HepG2 (cell line): ENCODE measurements at regions not wholly inside any gene's neighbourhood (a gene's known extent, or its start where the extent isn't known, plus 50 kb on each side); places are given as distances from the start of the nearest gene placed in this dataset.

Experiments
- FOXA1 ChIP-seq, 2 experiments: fragments of 450-650 bp in 1 of 2; sonication (generic) in 1 of 2; formaldehyde crosslinking in 1 of 2; IDR thresholded peaks; 2 replicates each; pipeline versions ENCODE4 v1.4.0 to v1.6.1; 2016 to 2020; ENCODE audit warnings: missing genetic modification reagents in 1 of 2
- ISX ChIP-seq: sonication (generic); formaldehyde crosslinking; conservative IDR thresholded peaks from 2 replicates; pipeline ENCODE4 v1.5.0; 2020; ENCODE audit warnings: missing genetic modification reagents
- RBM22 ChIP-seq: fragments of 200-400 bp; formaldehyde crosslinking; optimal IDR thresholded peaks from 2 replicates; pipeline ENCODE3; 2017; ENCODE audit warnings: mild to moderate bottlenecking, low read length, moderate library complexity
- SKI ChIP-seq: fragments of 450-650 bp; IDR thresholded peaks from one replicate; pipeline ENCODE4 v1.6.1; 2018; ENCODE audit warnings: mild to moderate bottlenecking; ENCODE audit not compliant: partially characterized antibody
- SRF ChIP-seq: IDR thresholded peaks from 2 replicates; pipeline ENCODE4 v1.6.1; 2011; ENCODE audit warnings: mild to moderate bottlenecking, low read depth, low read length, moderate library complexity
- U2AF1 ChIP-seq: fragments of 200-400 bp; formaldehyde crosslinking; optimal IDR thresholded peaks from 2 replicates; pipeline ENCODE3; 2017; ENCODE audit warnings: mild to moderate bottlenecking, low read depth, low read length
- ZNF138 ChIP-seq: sonication (generic); formaldehyde crosslinking; IDR thresholded peaks from 2 replicates; pipeline ENCODE4 v1.5.0; 2020; ENCODE audit warnings: mild to moderate bottlenecking, low read depth, missing genetic modification reagents
- ZNF17 ChIP-seq: sonication (generic); formaldehyde crosslinking; IDR thresholded peaks from 2 replicates; pipeline ENCODE4 v1.5.0; 2020; ENCODE audit warnings: mild to moderate bottlenecking, missing genetic modification reagents
- ZNF264 ChIP-seq: sonication (generic); formaldehyde crosslinking; IDR thresholded peaks from 2 replicates; pipeline ENCODE4 v1.4.0; 2020; ENCODE audit warnings: missing genetic modification reagents
- ZNF317 ChIP-seq: sonication (generic); formaldehyde crosslinking; IDR thresholded peaks from 2 replicates; pipeline ENCODE4 v1.5.0; 2020; ENCODE audit warnings: mild to moderate bottlenecking, missing genetic modification reagents
- ZNF530 ChIP-seq: sonication (generic); formaldehyde crosslinking; IDR thresholded peaks from 2 replicates; pipeline ENCODE4 v1.5.0; 2020; ENCODE audit warnings: low read depth, mild to moderate bottlenecking, missing genetic modification reagents
- ZNF709 ChIP-seq: sonication (generic); formaldehyde crosslinking; IDR thresholded peaks from 2 replicates; pipeline ENCODE4 v1.5.0; 2020; ENCODE audit warnings: mild to moderate bottlenecking, missing genetic modification reagents
- ZNF792 ChIP-seq: IDR thresholded peaks from 2 replicates; pipeline ENCODE4 v1.6.1; 2016
- TF ChIP-seq, protein P1 (sequence below): sonication (generic); formaldehyde crosslinking; conservative IDR thresholded peaks from 2 replicates; pipeline ENCODE4 v1.8.0; 2022; ENCODE audit warnings: mild to moderate bottlenecking, moderate library complexity, missing genetic modification reagents
- TF ChIP-seq, protein P2 (sequence below): sonication (generic); formaldehyde crosslinking; IDR thresholded peaks from 2 replicates; pipeline ENCODE4 v1.4.0; 2020; ENCODE audit warnings: missing genetic modification reagents
- TF ChIP-seq, protein P3 (sequence below): sonication (generic); formaldehyde crosslinking; IDR thresholded peaks from 2 replicates; pipeline ENCODE4 v1.8.0; 2022; ENCODE audit warnings: mild to moderate bottlenecking, missing genetic modification reagents
- TF ChIP-seq, protein P4 (sequence below): sonication (generic); formaldehyde crosslinking; IDR thresholded peaks from 2 replicates; pipeline ENCODE4 v1.5.0; 2020; ENCODE audit warnings: mild to moderate bottlenecking, missing genetic modification reagents
- TF ChIP-seq, protein P5 (sequence below): IDR thresholded peaks from 2 replicates; pipeline ENCODE4 v1.4.0; 2020; ENCODE audit warnings: mild to moderate bottlenecking, missing genetic modification reagents
- TF ChIP-seq, protein P6 (sequence below): sonication (generic); formaldehyde crosslinking; IDR thresholded peaks from 2 replicates; pipeline ENCODE4 v1.8.1; 2023; ENCODE audit warnings: mild to moderate bottlenecking, moderate library complexity, missing genetic modification reagents

DNA sequence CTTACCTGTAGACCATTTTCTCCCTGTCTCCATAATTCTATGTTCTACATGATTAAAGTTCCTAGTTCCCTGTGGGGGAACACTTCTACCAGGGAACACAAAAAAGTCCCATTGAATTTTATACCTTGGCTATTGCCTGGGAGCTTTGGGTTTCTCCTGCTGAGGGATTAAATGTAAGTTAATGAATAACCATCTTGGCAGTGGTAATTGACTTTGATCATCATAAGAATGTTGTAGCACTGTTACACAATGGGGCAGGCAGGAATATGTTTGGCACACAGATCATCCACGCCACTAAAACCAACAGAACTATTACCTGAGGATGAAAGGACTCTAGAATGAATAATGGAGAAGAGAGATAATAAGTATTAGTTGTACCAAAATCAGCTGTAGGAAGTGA, 1106.2 kb upstream of the GJE1 start (continued):
- TF ChIP-seq ZNF17: no peak
- TF ChIP-seq, protein P1, sequence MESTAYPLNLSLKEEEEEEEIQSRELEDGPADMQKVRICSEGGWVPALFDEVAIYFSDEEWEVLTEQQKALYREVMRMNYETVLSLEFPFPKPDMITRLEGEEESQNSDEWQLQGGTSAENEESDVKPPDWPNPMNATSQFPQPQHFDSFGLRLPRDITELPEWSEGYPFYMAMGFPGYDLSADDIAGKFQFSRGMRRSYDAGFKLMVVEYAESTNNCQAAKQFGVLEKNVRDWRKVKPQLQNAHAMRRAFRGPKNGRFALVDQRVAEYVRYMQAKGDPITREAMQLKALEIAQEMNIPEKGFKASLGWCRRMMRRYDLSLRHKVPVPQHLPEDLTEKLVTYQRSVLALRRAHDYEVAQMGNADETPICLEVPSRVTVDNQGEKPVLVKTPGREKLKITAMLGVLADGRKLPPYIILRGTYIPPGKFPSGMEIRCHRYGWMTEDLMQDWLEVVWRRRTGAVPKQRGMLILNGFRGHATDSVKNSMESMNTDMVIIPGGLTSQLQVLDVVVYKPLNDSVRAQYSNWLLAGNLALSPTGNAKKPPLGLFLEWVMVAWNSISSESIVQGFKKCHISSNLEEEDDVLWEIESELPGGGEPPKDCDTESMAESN: no peak
- TF ChIP-seq ZNF264 (CRISPR knock-in tag): no peak
- TF ChIP-seq ZNF138 (CRISPR knock-in tag): no peak
- TF ChIP-seq U2AF1: no peak
- TF ChIP-seq, protein P2, sequence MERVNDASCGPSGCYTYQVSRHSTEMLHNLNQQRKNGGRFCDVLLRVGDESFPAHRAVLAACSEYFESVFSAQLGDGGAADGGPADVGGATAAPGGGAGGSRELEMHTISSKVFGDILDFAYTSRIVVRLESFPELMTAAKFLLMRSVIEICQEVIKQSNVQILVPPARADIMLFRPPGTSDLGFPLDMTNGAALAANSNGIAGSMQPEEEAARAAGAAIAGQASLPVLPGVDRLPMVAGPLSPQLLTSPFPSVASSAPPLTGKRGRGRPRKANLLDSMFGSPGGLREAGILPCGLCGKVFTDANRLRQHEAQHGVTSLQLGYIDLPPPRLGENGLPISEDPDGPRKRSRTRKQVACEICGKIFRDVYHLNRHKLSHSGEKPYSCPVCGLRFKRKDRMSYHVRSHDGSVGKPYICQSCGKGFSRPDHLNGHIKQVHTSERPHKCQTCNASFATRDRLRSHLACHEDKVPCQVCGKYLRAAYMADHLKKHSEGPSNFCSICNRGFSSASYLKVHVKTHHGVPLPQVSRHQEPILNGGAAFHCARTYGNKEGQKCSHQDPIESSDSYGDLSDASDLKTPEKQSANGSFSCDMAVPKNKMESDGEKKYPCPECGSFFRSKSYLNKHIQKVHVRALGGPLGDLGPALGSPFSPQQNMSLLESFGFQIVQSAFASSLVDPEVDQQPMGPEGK (CRISPR knock-in tag): no peak
- TF ChIP-seq ZNF317 (CRISPR knock-in tag): no peak
- no peak for TF ChIP-seq SKI
- no peak for TF ChIP-seq ZNF709 (CRISPR knock-in tag)
- TF ChIP-seq, protein P3, sequence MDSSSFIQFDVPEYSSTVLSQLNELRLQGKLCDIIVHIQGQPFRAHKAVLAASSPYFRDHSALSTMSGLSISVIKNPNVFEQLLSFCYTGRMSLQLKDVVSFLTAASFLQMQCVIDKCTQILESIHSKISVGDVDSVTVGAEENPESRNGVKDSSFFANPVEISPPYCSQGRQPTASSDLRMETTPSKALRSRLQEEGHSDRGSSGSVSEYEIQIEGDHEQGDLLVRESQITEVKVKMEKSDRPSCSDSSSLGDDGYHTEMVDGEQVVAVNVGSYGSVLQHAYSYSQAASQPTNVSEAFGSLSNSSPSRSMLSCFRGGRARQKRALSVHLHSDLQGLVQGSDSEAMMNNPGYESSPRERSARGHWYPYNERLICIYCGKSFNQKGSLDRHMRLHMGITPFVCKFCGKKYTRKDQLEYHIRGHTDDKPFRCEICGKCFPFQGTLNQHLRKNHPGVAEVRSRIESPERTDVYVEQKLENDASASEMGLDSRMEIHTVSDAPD (CRISPR knock-in tag): no peak
- TF ChIP-seq RBM22: no peak
- TF ChIP-seq, protein P4, sequence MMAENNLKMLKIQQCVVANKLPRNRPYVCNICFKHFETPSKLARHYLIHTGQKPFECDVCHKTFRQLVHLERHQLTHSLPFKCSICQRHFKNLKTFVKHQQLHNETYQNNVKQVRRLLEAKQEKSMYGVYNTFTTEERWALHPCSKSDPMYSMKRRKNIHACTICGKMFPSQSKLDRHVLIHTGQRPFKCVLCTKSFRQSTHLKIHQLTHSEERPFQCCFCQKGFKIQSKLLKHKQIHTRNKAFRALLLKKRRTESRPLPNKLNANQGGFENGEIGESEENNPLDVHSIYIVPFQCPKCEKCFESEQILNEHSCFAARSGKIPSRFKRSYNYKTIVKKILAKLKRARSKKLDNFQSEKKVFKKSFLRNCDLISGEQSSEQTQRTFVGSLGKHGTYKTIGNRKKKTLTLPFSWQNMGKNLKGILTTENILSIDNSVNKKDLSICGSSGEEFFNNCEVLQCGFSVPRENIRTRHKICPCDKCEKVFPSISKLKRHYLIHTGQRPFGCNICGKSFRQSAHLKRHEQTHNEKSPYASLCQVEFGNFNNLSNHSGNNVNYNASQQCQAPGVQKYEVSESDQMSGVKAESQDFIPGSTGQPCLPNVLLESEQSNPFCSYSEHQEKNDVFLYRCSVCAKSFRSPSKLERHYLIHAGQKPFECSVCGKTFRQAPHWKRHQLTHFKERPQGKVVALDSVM (CRISPR knock-in tag): no peak
- TF ChIP-seq ISX (CRISPR knock-in tag): no peak
- TF ChIP-seq, protein P5, sequence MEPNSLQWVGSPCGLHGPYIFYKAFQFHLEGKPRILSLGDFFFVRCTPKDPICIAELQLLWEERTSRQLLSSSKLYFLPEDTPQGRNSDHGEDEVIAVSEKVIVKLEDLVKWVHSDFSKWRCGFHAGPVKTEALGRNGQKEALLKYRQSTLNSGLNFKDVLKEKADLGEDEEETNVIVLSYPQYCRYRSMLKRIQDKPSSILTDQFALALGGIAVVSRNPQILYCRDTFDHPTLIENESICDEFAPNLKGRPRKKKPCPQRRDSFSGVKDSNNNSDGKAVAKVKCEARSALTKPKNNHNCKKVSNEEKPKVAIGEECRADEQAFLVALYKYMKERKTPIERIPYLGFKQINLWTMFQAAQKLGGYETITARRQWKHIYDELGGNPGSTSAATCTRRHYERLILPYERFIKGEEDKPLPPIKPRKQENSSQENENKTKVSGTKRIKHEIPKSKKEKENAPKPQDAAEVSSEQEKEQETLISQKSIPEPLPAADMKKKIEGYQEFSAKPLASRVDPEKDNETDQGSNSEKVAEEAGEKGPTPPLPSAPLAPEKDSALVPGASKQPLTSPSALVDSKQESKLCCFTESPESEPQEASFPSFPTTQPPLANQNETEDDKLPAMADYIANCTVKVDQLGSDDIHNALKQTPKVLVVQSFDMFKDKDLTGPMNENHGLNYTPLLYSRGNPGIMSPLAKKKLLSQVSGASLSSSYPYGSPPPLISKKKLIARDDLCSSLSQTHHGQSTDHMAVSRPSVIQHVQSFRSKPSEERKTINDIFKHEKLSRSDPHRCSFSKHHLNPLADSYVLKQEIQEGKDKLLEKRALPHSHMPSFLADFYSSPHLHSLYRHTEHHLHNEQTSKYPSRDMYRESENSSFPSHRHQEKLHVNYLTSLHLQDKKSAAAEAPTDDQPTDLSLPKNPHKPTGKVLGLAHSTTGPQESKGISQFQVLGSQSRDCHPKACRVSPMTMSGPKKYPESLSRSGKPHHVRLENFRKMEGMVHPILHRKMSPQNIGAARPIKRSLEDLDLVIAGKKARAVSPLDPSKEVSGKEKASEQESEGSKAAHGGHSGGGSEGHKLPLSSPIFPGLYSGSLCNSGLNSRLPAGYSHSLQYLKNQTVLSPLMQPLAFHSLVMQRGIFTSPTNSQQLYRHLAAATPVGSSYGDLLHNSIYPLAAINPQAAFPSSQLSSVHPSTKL: peak; percentile 54
- TF ChIP-seq, protein P6, sequence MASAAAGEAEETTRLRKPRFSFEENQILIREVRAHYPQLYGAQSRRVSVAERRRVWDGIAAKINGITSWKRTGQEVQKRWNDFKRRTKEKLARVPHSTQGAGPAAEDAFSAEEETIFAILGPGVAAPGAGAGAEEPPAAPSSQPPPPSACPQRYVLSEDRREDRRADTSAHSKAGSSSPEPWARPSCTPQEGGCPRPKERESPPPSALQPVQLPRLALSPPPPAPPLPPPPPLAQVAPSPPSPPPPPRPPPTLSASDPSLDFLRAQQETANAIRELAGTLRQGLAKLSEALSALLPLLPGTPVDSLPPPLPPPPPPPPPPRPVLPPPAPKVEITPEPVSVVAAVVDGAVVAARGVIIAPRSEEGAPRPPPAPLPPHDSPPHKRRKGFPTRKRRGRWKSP (CRISPR knock-in tag): no peak
- no peak for TF ChIP-seq FOXA1 (IDR thresholded peaks at IDR 0.05)
- 0 out of 2 replicates have a peak, but pooled peaks have one; percentile 19 for TF ChIP-seq FOXA1 (CRISPR knock-in tag; IDR thresholded peaks at IDR 0.05)
- TF ChIP-seq SRF: no peak
- TF ChIP-seq ZNF792 (CRISPR knock-in tag): no peak
- no peak for TF ChIP-seq ZNF530
